ENCODE measurements at regions not wholly inside any gene's neighbourhood (a gene's known extent, or its start where the extent isn't known, plus 50 kb on each side); places are given as distances from the start of the nearest gene placed in this dataset.

DNA sequence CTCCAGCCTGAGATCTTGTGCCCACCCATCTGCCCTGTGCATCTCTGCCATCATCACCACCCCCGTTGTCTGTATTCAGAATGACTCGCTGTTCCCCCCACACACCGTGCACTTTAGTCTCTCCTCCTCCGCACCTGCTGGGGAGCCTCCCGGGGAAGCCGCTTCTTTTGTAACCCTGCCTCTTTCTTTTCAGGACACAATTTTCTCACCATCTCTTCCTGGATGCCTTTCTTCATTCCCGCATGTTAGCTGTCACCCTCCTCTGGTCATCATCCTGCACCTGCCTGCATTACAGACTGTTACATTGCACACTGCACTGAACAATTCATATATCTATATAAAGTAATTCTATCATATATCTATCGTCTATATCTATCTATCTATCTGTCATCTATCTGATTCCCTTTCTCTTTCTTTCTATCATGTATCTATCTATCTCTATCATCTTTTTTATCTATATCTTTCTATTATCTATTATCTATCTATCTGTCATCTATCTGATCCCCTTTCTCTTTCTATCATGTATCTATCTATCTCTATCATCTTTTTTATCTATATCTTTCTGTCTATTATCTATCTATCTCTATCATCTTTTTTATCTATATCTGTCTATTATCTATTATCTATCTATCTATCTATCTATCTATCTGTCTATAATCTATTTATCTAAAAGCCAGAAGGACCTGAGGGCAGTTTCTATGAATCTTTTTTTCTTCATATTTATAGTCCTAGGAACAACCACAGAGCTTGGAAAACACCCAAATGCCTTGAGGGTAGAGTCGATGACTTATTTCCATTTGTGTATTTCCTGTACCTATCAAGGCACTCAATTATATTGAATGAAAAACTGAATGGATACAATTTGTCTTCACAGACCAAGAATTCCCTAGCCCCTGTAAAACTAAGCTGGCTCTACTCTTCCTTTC is 642.5 kb downstream of the ACTR3B start:
- Histone ChIP-seq H3K9me3 (ENCODE audit: control insufficient read depth in 4 of 4, low read length in 3 of 4) (peaks cover 0 to 3% (median 0%) of the 10 kb centered on the region in 4 donors), H3K9ac (ENCODE audit: low read depth in 1 of 2, low read length in 2 of 2) (no peak overlapping the region), H3K4me3 (ENCODE audit: low read depth in 1 of 3, low read length in 3 of 3) (no peak overlapping the region), H3K4me1 (ENCODE audit: control insufficient read depth in 4 of 4, insufficient read depth in 4 of 4, low read length in 3 of 4) (no peaks in the 10 kb centered on the region), H3K27me3 (ENCODE audit: control insufficient read depth in 4 of 4, insufficient read depth in 4 of 4, low read length in 3 of 4) (no peaks in the 10 kb centered on the region), H3K36me3 (ENCODE audit: control insufficient read depth in 4 of 4, insufficient read depth in 3 of 4, low read depth in 1 of 4, low read length in 3 of 4) (no peaks in the 10 kb centered on the region), H3K27ac (ENCODE audit: low read depth in 1 of 2, low read length in 2 of 2) (no peak overlapping the region)
- no peak for DNase-seq (ENCODE audit: low spot score)
- TF ChIP-seq GABPA (IDR thresholded peaks at IDR 0.05 in 1 of 2, conservative IDR thresholded peaks at IDR 0.05 in 1 of 2) (no peak), RAD21 (IDR thresholded peaks at IDR 0.05) (no peak), EGR1 (IDR thresholded peaks at IDR 0.05; ENCODE audit: low read depth in 2 of 2) (no peak), HNF4A (conservative IDR thresholded peaks at IDR 0.05) (no peak), JUND (IDR thresholded peaks at IDR 0.05) (no peak), FOXA1 (IDR thresholded peaks at IDR 0.05) (no peak)
- TF ChIP-seq, protein P1, sequence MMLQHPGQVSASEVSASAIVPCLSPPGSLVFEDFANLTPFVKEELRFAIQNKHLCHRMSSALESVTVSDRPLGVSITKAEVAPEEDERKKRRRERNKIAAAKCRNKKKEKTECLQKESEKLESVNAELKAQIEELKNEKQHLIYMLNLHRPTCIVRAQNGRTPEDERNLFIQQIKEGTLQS (IDR thresholded peaks at IDR 0.05): no peak
- TF ChIP-seq, protein P2, sequence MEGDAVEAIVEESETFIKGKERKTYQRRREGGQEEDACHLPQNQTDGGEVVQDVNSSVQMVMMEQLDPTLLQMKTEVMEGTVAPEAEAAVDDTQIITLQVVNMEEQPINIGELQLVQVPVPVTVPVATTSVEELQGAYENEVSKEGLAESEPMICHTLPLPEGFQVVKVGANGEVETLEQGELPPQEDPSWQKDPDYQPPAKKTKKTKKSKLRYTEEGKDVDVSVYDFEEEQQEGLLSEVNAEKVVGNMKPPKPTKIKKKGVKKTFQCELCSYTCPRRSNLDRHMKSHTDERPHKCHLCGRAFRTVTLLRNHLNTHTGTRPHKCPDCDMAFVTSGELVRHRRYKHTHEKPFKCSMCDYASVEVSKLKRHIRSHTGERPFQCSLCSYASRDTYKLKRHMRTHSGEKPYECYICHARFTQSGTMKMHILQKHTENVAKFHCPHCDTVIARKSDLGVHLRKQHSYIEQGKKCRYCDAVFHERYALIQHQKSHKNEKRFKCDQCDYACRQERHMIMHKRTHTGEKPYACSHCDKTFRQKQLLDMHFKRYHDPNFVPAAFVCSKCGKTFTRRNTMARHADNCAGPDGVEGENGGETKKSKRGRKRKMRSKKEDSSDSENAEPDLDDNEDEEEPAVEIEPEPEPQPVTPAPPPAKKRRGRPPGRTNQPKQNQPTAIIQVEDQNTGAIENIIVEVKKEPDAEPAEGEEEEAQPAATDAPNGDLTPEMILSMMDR (IDR thresholded peaks at IDR 0.05; ENCODE audit: low read depth, low read length, missing input control): no peak
- TF ChIP-seq, protein P3, sequence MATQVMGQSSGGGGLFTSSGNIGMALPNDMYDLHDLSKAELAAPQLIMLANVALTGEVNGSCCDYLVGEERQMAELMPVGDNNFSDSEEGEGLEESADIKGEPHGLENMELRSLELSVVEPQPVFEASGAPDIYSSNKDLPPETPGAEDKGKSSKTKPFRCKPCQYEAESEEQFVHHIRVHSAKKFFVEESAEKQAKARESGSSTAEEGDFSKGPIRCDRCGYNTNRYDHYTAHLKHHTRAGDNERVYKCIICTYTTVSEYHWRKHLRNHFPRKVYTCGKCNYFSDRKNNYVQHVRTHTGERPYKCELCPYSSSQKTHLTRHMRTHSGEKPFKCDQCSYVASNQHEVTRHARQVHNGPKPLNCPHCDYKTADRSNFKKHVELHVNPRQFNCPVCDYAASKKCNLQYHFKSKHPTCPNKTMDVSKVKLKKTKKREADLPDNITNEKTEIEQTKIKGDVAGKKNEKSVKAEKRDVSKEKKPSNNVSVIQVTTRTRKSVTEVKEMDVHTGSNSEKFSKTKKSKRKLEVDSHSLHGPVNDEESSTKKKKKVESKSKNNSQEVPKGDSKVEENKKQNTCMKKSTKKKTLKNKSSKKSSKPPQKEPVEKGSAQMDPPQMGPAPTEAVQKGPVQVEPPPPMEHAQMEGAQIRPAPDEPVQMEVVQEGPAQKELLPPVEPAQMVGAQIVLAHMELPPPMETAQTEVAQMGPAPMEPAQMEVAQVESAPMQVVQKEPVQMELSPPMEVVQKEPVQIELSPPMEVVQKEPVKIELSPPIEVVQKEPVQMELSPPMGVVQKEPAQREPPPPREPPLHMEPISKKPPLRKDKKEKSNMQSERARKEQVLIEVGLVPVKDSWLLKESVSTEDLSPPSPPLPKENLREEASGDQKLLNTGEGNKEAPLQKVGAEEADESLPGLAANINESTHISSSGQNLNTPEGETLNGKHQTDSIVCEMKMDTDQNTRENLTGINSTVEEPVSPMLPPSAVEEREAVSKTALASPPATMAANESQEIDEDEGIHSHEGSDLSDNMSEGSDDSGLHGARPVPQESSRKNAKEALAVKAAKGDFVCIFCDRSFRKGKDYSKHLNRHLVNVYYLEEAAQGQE (IDR thresholded peaks at IDR 0.05): no peak
- WGBS: 85% methylated on average over 9 of the region's 9 CpGs

DNA sequence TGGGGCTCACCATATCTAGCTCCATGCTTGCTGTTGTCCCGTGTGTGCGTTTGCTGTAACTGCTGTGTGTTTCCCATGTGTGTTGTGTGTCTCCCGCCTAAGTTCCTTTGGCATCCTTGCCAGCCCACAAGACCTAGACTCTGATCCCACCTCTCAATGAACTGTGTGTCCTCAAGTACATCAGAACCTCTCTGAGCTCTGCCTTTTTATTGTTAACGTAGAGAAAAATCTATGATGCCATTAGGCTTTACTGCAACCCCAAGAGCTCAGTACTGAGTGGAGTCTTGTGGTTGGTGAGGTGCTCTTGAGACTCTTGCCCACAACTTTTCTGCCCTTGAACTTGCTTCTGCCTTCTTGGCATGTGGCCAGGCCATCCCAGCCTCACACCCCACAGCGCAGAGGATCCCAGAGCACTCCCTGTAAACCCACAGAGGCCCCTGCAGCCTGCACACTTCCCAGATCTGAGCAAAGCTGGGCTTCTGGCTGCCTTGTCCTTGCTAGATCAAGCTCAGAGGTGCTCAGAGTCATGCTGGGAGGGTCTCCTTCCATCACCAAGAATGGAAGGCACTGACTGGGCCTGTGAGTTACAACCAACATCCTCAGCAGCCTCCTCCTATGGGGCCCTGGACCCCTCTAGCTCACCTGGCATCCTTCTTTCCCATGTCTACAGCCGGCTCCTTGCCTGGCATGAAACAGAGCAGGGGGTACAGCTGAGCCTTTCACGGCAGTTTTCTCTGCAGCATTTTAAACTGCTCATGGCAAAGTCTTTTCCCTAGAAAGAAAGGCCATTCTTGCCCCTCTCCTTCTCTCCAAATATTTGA is 643.4 kb downstream of the ACTR3B start:
- no peak overlapping the region for H3K9ac ChIP-seq (ENCODE audit: low read depth in 1 of 2, low read length in 2 of 2)
- H3K9me3 ChIP-seq (ENCODE audit: control insufficient read depth in 4 of 4, low read length in 3 of 4): peaks cover 0 to 3% (median 0%) of the 10 kb centered on the region in 4 donors
- no peaks in the 10 kb centered on the region for H3K36me3 ChIP-seq (ENCODE audit: control insufficient read depth in 4 of 4, insufficient read depth in 3 of 4, low read depth in 1 of 4, low read length in 3 of 4)
- H3K4me3 ChIP-seq (ENCODE audit: low read depth in 1 of 3, low read length in 3 of 3): no peak overlapping the region
- 84% methylated on average over 7 of the region's 7 CpGs for WGBS
- H3K4me1 ChIP-seq (ENCODE audit: control insufficient read depth in 4 of 4, insufficient read depth in 4 of 4, low read length in 3 of 4): no peaks in the 10 kb centered on the region
- H3K27me3 ChIP-seq (ENCODE audit: control insufficient read depth in 4 of 4, insufficient read depth in 4 of 4, low read length in 3 of 4): no peaks in the 10 kb centered on the region
- no peak overlapping the region for H3K27ac ChIP-seq (ENCODE audit: low read depth in 1 of 2, low read length in 2 of 2)
- TF ChIP-seq, protein P1 (IDR thresholded peaks at IDR 0.05): no peak
- TF ChIP-seq SP1 (IDR thresholded peaks at IDR 0.05): no peak
- TF ChIP-seq, protein P4, sequence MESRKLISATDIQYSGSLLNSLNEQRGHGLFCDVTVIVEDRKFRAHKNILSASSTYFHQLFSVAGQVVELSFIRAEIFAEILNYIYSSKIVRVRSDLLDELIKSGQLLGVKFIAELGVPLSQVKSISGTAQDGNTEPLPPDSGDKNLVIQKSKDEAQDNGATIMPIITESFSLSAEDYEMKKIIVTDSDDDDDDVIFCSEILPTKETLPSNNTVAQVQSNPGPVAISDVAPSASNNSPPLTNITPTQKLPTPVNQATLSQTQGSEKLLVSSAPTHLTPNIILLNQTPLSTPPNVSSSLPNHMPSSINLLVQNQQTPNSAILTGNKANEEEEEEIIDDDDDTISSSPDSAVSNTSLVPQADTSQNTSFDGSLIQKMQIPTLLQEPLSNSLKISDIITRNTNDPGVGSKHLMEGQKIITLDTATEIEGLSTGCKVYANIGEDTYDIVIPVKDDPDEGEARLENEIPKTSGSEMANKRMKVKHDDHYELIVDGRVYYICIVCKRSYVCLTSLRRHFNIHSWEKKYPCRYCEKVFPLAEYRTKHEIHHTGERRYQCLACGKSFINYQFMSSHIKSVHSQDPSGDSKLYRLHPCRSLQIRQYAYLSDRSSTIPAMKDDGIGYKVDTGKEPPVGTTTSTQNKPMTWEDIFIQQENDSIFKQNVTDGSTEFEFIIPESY (IDR thresholded peaks at IDR 0.05): no peak
- TF ChIP-seq NR2F2 (IDR thresholded peaks at IDR 0.05): no peak
- TF ChIP-seq, protein P5, sequence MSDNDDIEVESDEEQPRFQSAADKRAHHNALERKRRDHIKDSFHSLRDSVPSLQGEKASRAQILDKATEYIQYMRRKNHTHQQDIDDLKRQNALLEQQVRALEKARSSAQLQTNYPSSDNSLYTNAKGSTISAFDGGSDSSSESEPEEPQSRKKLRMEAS (IDR thresholded peaks at IDR 0.05): no peak
- TF ChIP-seq RXRA (IDR thresholded peaks at IDR 0.05): no peak
- TF ChIP-seq HNF4A (conservative IDR thresholded peaks at IDR 0.05): no peak
- no peak for TF ChIP-seq FOXA1 (IDR thresholded peaks at IDR 0.05)
- no peak for TF ChIP-seq FOXA2 (IDR thresholded peaks at IDR 0.05)
- TF ChIP-seq JUND (IDR thresholded peaks at IDR 0.05): no peak
- no peak for DNase-seq (ENCODE audit: low spot score)

Measured in liver (tissue), 8 donors.